Activated B cell treated with CpG ODN at 0.5 μM for 24 hours (primary cell): ENCODE measurements at regions not wholly inside any gene's neighbourhood (a gene's known extent, or its start where the extent isn't known, plus 50 kb on each side); places are given as distances from the start of the nearest gene placed in this dataset.

Experiments
- ATAC-seq: fragments of 200-7000 bp; cut with Tn5 transposase; one replicate; pipeline ENCODE4 v1.10.0; 2021; ENCODE audit warnings: low read depth, mild to moderate bottlenecking, moderate library complexity
- CTCF ChIA-PET: fragments of 350-600 bp; sonication (Branson Sonifier 250); formaldehyde crosslinking; loops from one replicate; lab custom pipeline; 2021; ENCODE audit warnings: antibody characterized with exemption; lab: Charles Lee
- POLR2A ChIA-PET: fragments of 350-600 bp; sonication (Branson Sonifier 250); formaldehyde crosslinking; loops from one replicate; lab custom pipeline; 2021; ENCODE audit warnings: antibody characterized with exemption; lab: Charles Lee
- DNase-seq: peaks from one replicate; pipeline ENCODE4 v3.0.0; 2022
- H3K27ac Mint-ChIP-seq: one replicate; pipeline ENCODE4 v1.8.0; 2020; ENCODE audit warnings: mixed read lengths
- H3K27me3 Mint-ChIP-seq: one replicate; pipeline ENCODE4 v1.8.0; 2021; ENCODE audit warnings: mixed read lengths
- H3K36me3 Mint-ChIP-seq: one replicate; pipeline ENCODE4 v1.8.0; 2021; ENCODE audit warnings: low read depth, mixed read lengths
- H3K4me1 Mint-ChIP-seq: one replicate; pipeline ENCODE4 v1.8.0; 2021; ENCODE audit warnings: mixed read lengths
- H3K4me3 Mint-ChIP-seq: one replicate; pipeline ENCODE4 v1.8.0; 2020; ENCODE audit warnings: mild to moderate bottlenecking, mixed read lengths
- H3K9me3 Mint-ChIP-seq: one replicate; pipeline ENCODE4 v1.8.0; 2020; ENCODE audit warnings: mixed read lengths
- CTCF ChIP-seq: fragments of 200-600 bp; IDR thresholded peaks from one replicate; pipeline ENCODE4 v1.8.0; 2022; ENCODE audit warnings: antibody characterized with exemption, mild to moderate bottlenecking
- intact Hi-C: fragments of 100-400 bp; cut with micrococcal nuclease; formaldehyde crosslinking; loops from one replicate; pipeline ENCODE4 v1.15.1; 2024

GRCh38 chr15:31272558-31273257 is 53.9 kb upstream of the KLF13 start:
- intact Hi-C loops = no loop called here
- TF ChIP-seq CTCF = no peak
- Mint-ChIP-seq H3K27me3 (no peaks in the 10 kb centered on the region), H3K36me3 (no peaks in the 10 kb centered on the region), H3K9me3 (no peaks in the 10 kb centered on the region), H3K4me1 (peaks cover 48% of the 10 kb centered on the region), H3K27ac (peak overlapping the region; percentile 32), H3K4me3 (no peak overlapping the region)
- CTCF ChIA-PET = interaction anchor here (1.2 kb wide), 1 partner anchor 31 kb away, joined by 3 read pairs; no protein-coding TSS in a partner anchor
- no peak for ATAC-seq
- POLR2A ChIA-PET = interaction anchor here (1.0 to 13.6 kb wide), 4 partner anchors 11 to 54 kb away, joined by 3 to 406 read pairs (median 6); partner anchors contain the start of gene KLF13
- peak; percentile 15 for DNase-seq

DNA sequence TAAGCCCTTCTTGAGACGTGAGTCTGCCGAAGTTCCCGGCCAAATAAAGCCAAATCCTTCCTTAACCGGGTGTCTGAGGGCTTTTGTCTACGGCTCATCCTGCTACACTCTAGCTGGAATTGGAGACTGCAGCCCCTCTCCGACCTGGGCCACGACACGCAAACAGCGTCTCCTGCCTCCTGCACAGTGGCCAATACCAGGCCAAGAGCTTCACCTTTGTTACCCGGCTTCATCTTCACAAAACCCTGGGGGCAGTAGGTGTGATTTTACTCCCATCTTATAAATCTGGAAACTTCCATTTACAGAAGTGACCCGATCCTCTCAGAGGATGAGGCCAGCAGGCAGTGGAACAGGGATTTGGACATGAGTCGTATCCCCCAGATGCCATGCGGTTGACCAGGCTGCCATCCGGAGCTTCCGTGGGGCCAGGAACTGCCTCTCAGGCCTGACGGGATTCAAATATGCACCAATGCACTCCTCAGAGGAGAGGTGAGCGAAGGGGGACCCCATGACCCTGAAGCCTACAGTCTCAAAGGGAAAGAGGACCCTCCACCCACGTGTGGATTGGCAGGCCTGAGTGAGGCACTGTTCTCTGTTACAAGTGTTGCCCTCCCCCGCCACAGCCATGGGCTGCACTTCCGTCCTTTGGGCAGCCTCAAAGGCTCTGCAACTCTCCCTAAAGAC is 53.2 kb upstream of the KLF13 start:
- intact Hi-C loops = no loop called here
- Mint-ChIP-seq H3K4me1 (peaks cover 41% of the 10 kb centered on the region), H3K27ac (peak overlapping the region; percentile 32), H3K27me3 (no peaks in the 10 kb centered on the region), H3K36me3 (no peaks in the 10 kb centered on the region), H3K4me3 (no peak overlapping the region), H3K9me3 (no peaks in the 10 kb centered on the region)
- POLR2A ChIA-PET = interaction anchor here (1.0 to 13.6 kb wide), 4 partner anchors 11 to 53 kb away, joined by 3 to 406 read pairs (median 6); partner anchors contain the start of gene KLF13
- no peak for DNase-seq
- no peak for TF ChIP-seq CTCF
- no peak for ATAC-seq
- CTCF ChIA-PET = interaction anchor here (1.2 kb wide), 1 partner anchor 30 kb away, joined by 3 read pairs; no protein-coding TSS in a partner anchor

DNA sequence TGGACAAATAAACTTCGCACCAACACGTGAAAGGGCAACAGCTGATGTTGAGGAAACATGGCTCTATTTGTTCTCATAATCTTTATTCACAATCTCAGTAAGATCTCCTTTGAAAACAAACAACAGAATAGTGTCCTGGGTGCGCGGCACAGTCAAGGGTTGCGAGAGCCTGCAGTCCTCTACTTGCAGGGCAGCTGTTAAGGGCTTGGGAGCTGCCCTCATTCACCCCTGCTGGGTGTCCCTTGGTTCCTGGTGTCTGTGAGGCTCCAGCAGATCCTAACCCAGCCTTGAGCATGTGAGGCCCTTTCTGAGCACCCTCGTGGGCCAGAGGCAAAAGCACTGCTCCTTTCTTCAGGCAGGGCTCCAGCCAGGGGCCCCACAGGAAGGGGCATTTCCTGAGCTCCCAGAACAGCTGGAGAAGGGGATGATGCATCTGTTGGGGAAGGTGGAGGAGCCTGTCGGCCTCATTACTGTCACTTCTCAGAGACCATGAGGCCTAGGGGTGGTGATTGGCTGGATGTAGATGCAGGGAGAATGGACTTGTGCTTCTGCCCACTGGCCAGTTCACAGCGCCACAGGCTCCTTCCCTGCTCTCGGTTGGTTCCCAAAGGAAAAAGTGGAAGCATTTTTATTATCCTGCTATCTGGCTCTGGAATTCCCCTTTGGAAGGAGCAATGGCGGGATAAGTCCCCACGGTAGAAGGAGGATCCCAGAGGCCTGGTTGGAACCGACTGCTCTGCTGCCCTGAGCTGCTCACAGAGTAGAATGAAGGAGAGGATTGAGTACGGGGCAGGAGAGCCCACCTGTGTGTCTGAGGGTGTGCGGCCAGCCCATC is 51.9 kb upstream of the KLF13 start:
- no peak overlapping the region for H3K4me3 Mint-ChIP-seq
- H3K27me3 Mint-ChIP-seq = no peaks in the 10 kb centered on the region
- intact Hi-C loops = no loop called here
- POLR2A ChIA-PET = no interaction called here
- TF ChIP-seq CTCF = no peak
- H3K27ac Mint-ChIP-seq = no peak overlapping the region
- ATAC-seq = no peak
- no peaks in the 10 kb centered on the region for H3K36me3 Mint-ChIP-seq
- DNase-seq = peak; percentile 13
- H3K4me1 Mint-ChIP-seq = peaks cover 31% of the 10 kb centered on the region
- CTCF ChIA-PET = no interaction called here
- H3K9me3 Mint-ChIP-seq = no peaks in the 10 kb centered on the region

- intact Hi-C loops = no loop called here
- H3K27ac Mint-ChIP-seq = no peak overlapping the region
- peaks cover 26% of the 10 kb centered on the region for H3K4me1 Mint-ChIP-seq
- H3K9me3 Mint-ChIP-seq = no peaks in the 10 kb centered on the region
- no peaks in the 10 kb centered on the region for H3K36me3 Mint-ChIP-seq
- POLR2A ChIA-PET = no interaction called here
- CTCF ChIA-PET = no interaction called here
- H3K27me3 Mint-ChIP-seq = no peaks in the 10 kb centered on the region
- no peak for TF ChIP-seq CTCF
- no peak for DNase-seq
- H3K4me3 Mint-ChIP-seq = no peak overlapping the region
- ATAC-seq = no peak
These were observed 51.0 kb upstream of the KLF13 start for GRCh38 chr15:31275331-31276262.
